ENCODE measurements at regions not wholly inside any gene's neighbourhood (a gene's known extent, or its start where the extent isn't known, plus 50 kb on each side); places are given as distances from the start of the nearest gene placed in this dataset.
A peak's percentile ranks its signal among the peaks of the same experiment; 100 is the strongest.
"Not testable (repeated sequence)": the region's sequence is repeated elsewhere in the genome, so short reads cannot be mapped to it uniquely, and the experiment has no call there.

GRCh38 chr10:118967160-118967559 is 62.4 kb upstream of the NANOS1 start:
- ATAC-seq = no peak

GRCh38 chr10:118968060-118968459 is 61.5 kb upstream of the NANOS1 start:
- peak; percentile 39 for ATAC-seq

GRCh38 chr10:118968482-118968881 is 61.0 kb upstream of the NANOS1 start:
- ATAC-seq = no peak

- ATAC-seq = no peak
These were observed 60.5 kb upstream of the NANOS1 start for GRCh38 chr10:118969014-118969413.

GRCh38 chr10:118970770-118971169 is 58.7 kb upstream of the NANOS1 start:
- ATAC-seq = no peak

- no peak for ATAC-seq
These were observed 58.3 kb upstream of the NANOS1 start for GRCh38 chr10:118971187-118971586.

GRCh38 chr10:118971876-118972275 is 57.6 kb upstream of the NANOS1 start:
- no peak for ATAC-seq

GRCh38 chr10:118973744-118974143 is 55.8 kb upstream of the NANOS1 start:
- no peak for ATAC-seq

GRCh38 chr10:118974951-118975350 is 54.6 kb upstream of the NANOS1 start:
- ATAC-seq = no peak

- not testable (repeated sequence) for ATAC-seq
These were observed 53.3 kb upstream of the NANOS1 start for GRCh38 chr10:118976219-118976618.

- no peak for ATAC-seq
These were observed 52.4 kb upstream of the NANOS1 start for GRCh38 chr10:118977022-118977599.

- ATAC-seq = no peak
These were observed 51.7 kb upstream of the NANOS1 start for GRCh38 chr10:118977835-118978234.

- ATAC-seq = no peak
These were observed 51.1 kb upstream of the NANOS1 start for GRCh38 chr10:118978316-118978997.

GRCh38 chr10:118978998-118979350 is 50.5 kb upstream of the NANOS1 start:
- no peak for ATAC-seq

- ATAC-seq = no peak
These were observed 49.9 kb upstream of the NANOS1 start for GRCh38 chr10:118979661-118980060.

Measured in esophagus mucosa (tissue), 1 donor.